Upper lobe of right lung (tissue), 1 donor: ENCODE measurements at regions not wholly inside any gene's neighbourhood (a gene's known extent, or its start where the extent isn't known, plus 50 kb on each side); places are given as distances from the start of the nearest gene placed in this dataset.

Source experiments
- ATAC-seq: fragments of 200-7000 bp; cut with Tn5 transposase; one replicate; pipeline ENCODE4 v1.9.1; 2020; ENCODE audit warnings: mild to moderate bottlenecking, moderate library complexity
- DNase-seq: peaks from one replicate; pipeline ENCODE4 v3.0.0-alpha.2; 2020
- H3K27ac ChIP-seq: fragments of 200-600 bp; one replicate; pipeline ENCODE4 v1.8.0; 2022
- H3K27me3 ChIP-seq: fragments of 200-600 bp; one replicate; pipeline ENCODE4 v1.8.0; 2022; ENCODE audit warnings: mild to moderate bottlenecking
- H3K36me3 ChIP-seq: fragments of 200-600 bp; one replicate; pipeline ENCODE4 v1.8.0; 2022
- H3K4me1 ChIP-seq: fragments of 200-600 bp; one replicate; pipeline ENCODE4 v1.8.0; 2022
- H3K4me3 ChIP-seq: fragments of 200-600 bp; one replicate; pipeline ENCODE4 v1.8.0; 2022; ENCODE audit warnings: mild to moderate bottlenecking
- H3K9me3 ChIP-seq: fragments of 200-600 bp; one replicate; pipeline ENCODE4 v1.8.0; 2022
- intact Hi-C: fragments of 100-400 bp; cut with DNase I; formaldehyde crosslinking; loops from one replicate; pipeline ENCODE4 v1.11.0; 2022
- TF ChIP-seq, protein P1 (sequence below): fragments of 200-600 bp; IDR thresholded peaks from one replicate; pipeline ENCODE4 v1.8.0; 2022; ENCODE audit warnings: antibody characterized with exemption
- donor health status: DM: no; HTN: yes; CAD: no; lungs with severe emphysema.

DNA sequence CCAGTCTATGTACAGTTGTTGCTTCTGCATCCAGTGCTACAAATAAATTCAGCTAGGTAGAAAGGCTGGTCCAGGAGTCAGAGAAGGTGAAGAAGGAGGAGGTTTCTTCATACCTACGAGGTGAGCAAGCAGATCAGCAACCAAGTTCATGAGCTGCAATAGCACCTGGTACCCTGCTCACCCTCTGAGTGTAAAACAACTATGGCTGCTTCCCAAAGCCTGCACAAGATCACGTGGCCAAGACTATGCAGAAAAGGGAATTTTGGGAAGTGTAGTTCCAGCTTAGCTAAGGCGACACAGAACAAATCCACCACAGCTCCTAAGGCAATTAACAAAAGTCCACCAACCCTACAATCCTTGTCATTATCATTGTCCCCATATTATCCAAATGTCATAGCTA, 95.9 kb upstream of the AUTS2 start:
- TF ChIP-seq, protein P1, sequence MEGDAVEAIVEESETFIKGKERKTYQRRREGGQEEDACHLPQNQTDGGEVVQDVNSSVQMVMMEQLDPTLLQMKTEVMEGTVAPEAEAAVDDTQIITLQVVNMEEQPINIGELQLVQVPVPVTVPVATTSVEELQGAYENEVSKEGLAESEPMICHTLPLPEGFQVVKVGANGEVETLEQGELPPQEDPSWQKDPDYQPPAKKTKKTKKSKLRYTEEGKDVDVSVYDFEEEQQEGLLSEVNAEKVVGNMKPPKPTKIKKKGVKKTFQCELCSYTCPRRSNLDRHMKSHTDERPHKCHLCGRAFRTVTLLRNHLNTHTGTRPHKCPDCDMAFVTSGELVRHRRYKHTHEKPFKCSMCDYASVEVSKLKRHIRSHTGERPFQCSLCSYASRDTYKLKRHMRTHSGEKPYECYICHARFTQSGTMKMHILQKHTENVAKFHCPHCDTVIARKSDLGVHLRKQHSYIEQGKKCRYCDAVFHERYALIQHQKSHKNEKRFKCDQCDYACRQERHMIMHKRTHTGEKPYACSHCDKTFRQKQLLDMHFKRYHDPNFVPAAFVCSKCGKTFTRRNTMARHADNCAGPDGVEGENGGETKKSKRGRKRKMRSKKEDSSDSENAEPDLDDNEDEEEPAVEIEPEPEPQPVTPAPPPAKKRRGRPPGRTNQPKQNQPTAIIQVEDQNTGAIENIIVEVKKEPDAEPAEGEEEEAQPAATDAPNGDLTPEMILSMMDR, result no peak
- no peak overlapping the region for H3K27ac ChIP-seq
- intact Hi-C loops, result no loop called here
- H3K4me3 ChIP-seq, result no peak overlapping the region
- ATAC-seq, result no peak
- H3K4me1 ChIP-seq, result no peaks in the 10 kb centered on the region
- H3K9me3 ChIP-seq, result no peaks in the 10 kb centered on the region
- H3K36me3 ChIP-seq, result no peaks in the 10 kb centered on the region
- no peaks in the 10 kb centered on the region for H3K27me3 ChIP-seq
- no peak for DNase-seq

DNA sequence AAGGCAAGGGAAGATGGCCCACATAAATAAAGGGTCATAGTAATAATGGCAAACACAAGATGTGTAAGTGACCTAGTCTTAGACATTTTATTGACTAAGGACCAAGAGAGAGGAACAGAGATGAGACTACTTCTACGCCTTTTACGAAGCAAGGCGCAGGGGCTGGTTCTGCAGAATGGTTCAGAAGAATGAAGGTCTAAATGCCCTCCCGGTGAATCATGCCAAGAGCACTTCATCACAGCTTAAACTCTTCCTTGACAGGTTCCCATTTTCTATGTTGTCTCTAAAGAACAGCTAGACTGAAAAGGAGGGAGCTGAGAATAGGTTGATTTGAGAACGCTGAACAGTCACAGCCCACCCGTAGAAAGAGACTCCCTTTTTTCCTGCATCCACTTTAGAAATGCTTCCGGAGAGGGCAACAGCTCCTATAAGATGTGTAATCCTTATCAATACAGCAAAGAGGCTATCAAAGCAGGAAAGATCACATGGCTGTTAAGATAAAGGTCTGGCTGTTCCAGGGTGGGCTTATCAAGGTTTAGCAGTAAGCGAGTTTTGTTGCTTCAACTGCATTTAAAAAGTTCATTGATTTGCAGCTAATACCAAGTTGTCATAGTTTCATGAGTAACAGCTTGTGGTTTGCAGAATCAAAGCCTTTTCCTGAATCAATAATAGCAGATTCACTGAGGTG, 93.4 kb upstream of the AUTS2 start:
- H3K4me1 ChIP-seq, result no peaks in the 10 kb centered on the region
- TF ChIP-seq, protein P1, result no peak
- H3K9me3 ChIP-seq, result no peaks in the 10 kb centered on the region
- no peak overlapping the region for H3K4me3 ChIP-seq
- intact Hi-C loops, result no loop called here
- ATAC-seq (no peak), DNase-seq (no peak)
- H3K27me3 ChIP-seq, result no peaks in the 10 kb centered on the region
- H3K27ac ChIP-seq, result no peak overlapping the region
- H3K36me3 ChIP-seq, result no peaks in the 10 kb centered on the region

GRCh38 chr7:69508736-69509135, 89.5 kb upstream of the AUTS2 start:
- Histone ChIP-seq H3K27me3 (no peaks in the 10 kb centered on the region), H3K36me3 (no peaks in the 10 kb centered on the region), H3K4me1 (no peaks in the 10 kb centered on the region), H3K4me3 (no peak overlapping the region), H3K9me3 (no peaks in the 10 kb centered on the region), H3K27ac (no peak overlapping the region)
- DNase-seq, result no peak
- TF ChIP-seq, protein P1, result no peak
- intact Hi-C loops, result no loop called here
- ATAC-seq, result no peak

- TF ChIP-seq, protein P1, result no peak
- DNase-seq (no peak), ATAC-seq (no peak)
- Histone ChIP-seq H3K4me3 (no peak overlapping the region), H3K4me1 (no peaks in the 10 kb centered on the region), H3K9me3 (no peaks in the 10 kb centered on the region), H3K36me3 (no peaks in the 10 kb centered on the region), H3K27ac (no peak overlapping the region), H3K27me3 (no peaks in the 10 kb centered on the region)
- intact Hi-C loops, result no loop called here
Measured at GRCh38 chr7:69510114-69510513, 88.2 kb upstream of the AUTS2 start.

DNA sequence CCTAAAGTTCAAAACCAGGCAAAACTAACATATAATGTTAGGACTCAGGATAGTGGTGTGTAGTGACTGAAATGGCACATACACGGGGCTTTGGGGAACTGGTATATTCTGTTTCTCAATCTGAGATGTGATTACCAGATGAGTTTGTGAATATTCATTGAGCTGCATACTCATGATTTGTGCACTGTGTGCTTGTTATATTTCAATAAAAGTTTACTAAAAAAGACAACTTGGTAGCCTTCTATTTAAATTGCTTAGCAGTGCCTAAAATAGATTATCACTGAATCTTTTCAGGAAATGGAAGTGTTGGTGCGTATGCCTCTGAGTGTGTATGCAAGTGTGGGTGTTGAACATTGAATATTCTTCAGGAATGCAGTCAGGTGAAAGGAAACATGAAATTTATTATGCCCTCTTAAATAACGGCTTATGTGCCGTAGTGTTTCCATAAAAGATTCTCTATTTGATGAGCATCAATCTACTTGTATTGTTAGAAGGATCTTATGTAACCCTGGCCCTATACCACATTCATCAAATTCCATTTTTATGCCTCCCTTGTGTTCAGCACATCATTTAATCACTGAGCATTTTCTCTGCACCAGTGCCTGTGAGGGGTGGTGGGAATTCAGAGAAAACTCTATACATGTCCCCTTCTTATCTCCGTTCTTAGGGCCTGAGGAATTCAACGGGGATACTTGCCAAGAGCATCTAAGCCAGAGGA, 82.6 kb upstream of the AUTS2 start:
- TF ChIP-seq, protein P1, result no peak
- Histone ChIP-seq H3K36me3 (no peaks in the 10 kb centered on the region), H3K4me1 (no peaks in the 10 kb centered on the region), H3K9me3 (no peaks in the 10 kb centered on the region), H3K4me3 (no peak overlapping the region), H3K27me3 (no peaks in the 10 kb centered on the region), H3K27ac (no peak overlapping the region)
- ATAC-seq, result no peak
- DNase-seq, result no peak
- intact Hi-C loops, result no loop called here
